Right atrium auricular region (tissue), 2 donors: ENCODE measurements at regions not wholly inside any gene's neighbourhood (a gene's known extent, or its start where the extent isn't known, plus 50 kb on each side); places are given as distances from the start of the nearest gene placed in this dataset.

Source experiments
- DNase-seq: peaks from one replicate; pipeline ENCODE4 v3.0.0-alpha.2; 2019; ENCODE audit warnings: low spot score
- H3K27ac ChIP-seq, 2 donors: fragments of 200-600 bp; sonication (generic); 1 replicate in 1 of 2; 2 replicates in 1 of 2; pipeline ENCODE4 v1.5.1; 2016 to 2019
- H3K27me3 ChIP-seq, 2 donors: fragments of 200-600 bp; sonication (generic); one replicate each; pipeline versions ENCODE4 v1.5.1 to v1.6.0; 2017 to 2019
- H3K36me3 ChIP-seq: fragments of 200-600 bp; sonication (generic); one replicate; pipeline ENCODE4 v1.5.1; 2016
- H3K4me1 ChIP-seq, 2 donors: fragments of 200-600 bp; sonication (generic); one replicate each; pipeline versions ENCODE4 v1.5.1 to v1.6.0; 2017 to 2019
- H3K4me3 ChIP-seq, 2 donors: fragments of 200-600 bp; sonication (generic); 1 replicate in 1 of 2; 2 replicates in 1 of 2; pipeline ENCODE4 v1.5.1; 2017 to 2019; ENCODE audit warnings: mild to moderate bottlenecking in 1 of 2, moderate library complexity in 1 of 2
- H3K9me3 ChIP-seq, 2 donors: fragments of 200-600 bp; sonication (generic); one replicate each; pipeline ENCODE4 v1.5.1; 2019
- CTCF ChIP-seq, 2 donors: fragments of 200-600 bp; sonication (generic); IDR thresholded peaks; one replicate each; pipeline ENCODE4 v1.5.1; 2019; ENCODE audit warnings: antibody characterized with exemption in 2 of 2

GRCh38 chr10:71902351-71902750 lies 51.3 kb upstream of the PSAP start:
- Histone ChIP-seq H3K4me1 (peaks cover 0 to 11% of the 10 kb centered on the region in 2 donors), H3K27ac (no peak overlapping the region), H3K4me3 (no peak overlapping the region), H3K36me3 (no peaks in the 10 kb centered on the region), H3K9me3 (no peaks in the 10 kb centered on the region), H3K27me3 (no peaks in the 10 kb centered on the region)
- no peak for TF ChIP-seq CTCF (IDR thresholded peaks at IDR 0.05)
- no peak for DNase-seq
